Liver (tissue), 8 donors: ENCODE measurements at regions not wholly inside any gene's neighbourhood (a gene's known extent, or its start where the extent isn't known, plus 50 kb on each side); places are given as distances from the start of the nearest gene placed in this dataset.

ENCODE experiments used
- DNase-seq: peaks from one replicate; pipeline ENCODE4 v3.0.0-alpha.2; 2017; ENCODE audit warnings: low spot score
- H3K27ac ChIP-seq, 2 donors: one replicate each; pipeline ENCODE4 v1.7.0; 2013; ENCODE audit warnings: inconsistent platforms in 2 of 2, low read length in 2 of 2, control low read depth in 1 of 2, low read depth in 1 of 2, mild to moderate bottlenecking in 1 of 2
- H3K27me3 ChIP-seq, 4 donors: one replicate each; pipeline versions ENCODE4 v1.6.1 to v1.7.0; 2013; ENCODE audit warnings: low read length in 3 of 4, inconsistent platforms in 1 of 4, mild to moderate bottlenecking in 1 of 4, moderate library complexity in 1 of 4; ENCODE audit not compliant: control insufficient read depth in 4 of 4, insufficient read depth in 4 of 4
- H3K36me3 ChIP-seq, 4 donors: one replicate each; pipeline versions ENCODE4 v1.6.1 to v1.7.0; 2013; ENCODE audit warnings: low read length in 3 of 4, mild to moderate bottlenecking in 3 of 4, low read depth in 1 of 4, moderate library complexity in 1 of 4; ENCODE audit not compliant: control insufficient read depth in 4 of 4, insufficient read depth in 3 of 4
- H3K4me1 ChIP-seq, 4 donors: one replicate each; pipeline versions ENCODE4 v1.6.1 to v1.7.0; 2013; ENCODE audit warnings: low read length in 3 of 4, mild to moderate bottlenecking in 3 of 4, moderate library complexity in 1 of 4; ENCODE audit not compliant: control insufficient read depth in 4 of 4, insufficient read depth in 4 of 4
- H3K4me3 ChIP-seq, 3 donors: one replicate each; pipeline versions ENCODE4 v1.6.1 to v1.7.0; 2013; ENCODE audit warnings: low read length in 3 of 3, control low read depth in 1 of 3, low read depth in 1 of 3, mild to moderate bottlenecking in 1 of 3
- H3K9ac ChIP-seq, 2 donors: one replicate each; pipeline ENCODE4 v1.7.0; 2013; ENCODE audit warnings: low read length in 2 of 2, mild to moderate bottlenecking in 2 of 2, moderate library complexity in 2 of 2, control low read depth in 1 of 2, low read depth in 1 of 2
- H3K9me3 ChIP-seq, 4 donors: one replicate each; pipeline versions ENCODE4 v1.6.1 to v1.7.0; 2013; ENCODE audit warnings: low read length in 3 of 4; ENCODE audit not compliant: control insufficient read depth in 4 of 4
- ATF3 ChIP-seq: IDR thresholded peaks from 2 replicates; pipeline ENCODE4 v1.6.1; 2016; ENCODE audit warnings: antibody characterized with exemption
- CTCF ChIP-seq: fragments of 150-350 bp; IDR thresholded peaks from 2 replicates; pipeline ENCODE4 v1.5.1; 2017; ENCODE audit warnings: improper control_type of control experiment, low read depth, low read length; ENCODE audit not compliant: missing input control
- EGR1 ChIP-seq, 2 donors: IDR thresholded peaks; 2 replicates each; pipeline ENCODE4 v1.6.1; 2016 to 2018; ENCODE audit warnings: antibody characterized with exemption in 2 of 2, low read depth in 2 of 2
- FOXA1 ChIP-seq: IDR thresholded peaks from 2 replicates; pipeline ENCODE4 v1.6.1; 2016; ENCODE audit warnings: antibody characterized with exemption
- HNF4A ChIP-seq, 2 donors: conservative IDR thresholded peaks; 2 replicates each; pipeline ENCODE4 v1.6.1; 2016; ENCODE audit warnings: antibody characterized with exemption in 2 of 2, mild to moderate bottlenecking in 2 of 2
- JUND ChIP-seq, 2 donors: IDR thresholded peaks; 2 replicates each; pipeline ENCODE4 v1.6.1; 2016; ENCODE audit warnings: antibody characterized with exemption in 2 of 2
- NR2F2 ChIP-seq: IDR thresholded peaks from 2 replicates; pipeline ENCODE4 v1.6.1; 2016; ENCODE audit warnings: antibody characterized with exemption
- RXRA ChIP-seq, 2 donors: IDR thresholded peaks; 2 replicates each; pipeline ENCODE4 v1.6.1; 2017 to 2018; ENCODE audit warnings: antibody characterized with exemption in 2 of 2, mild to moderate bottlenecking in 1 of 2
- TAF1 ChIP-seq: conservative IDR thresholded peaks from 2 replicates; pipeline ENCODE4 v1.6.1; 2016; ENCODE audit warnings: antibody characterized with exemption, mild to moderate bottlenecking
- YY1 ChIP-seq: IDR thresholded peaks from 2 replicates; pipeline ENCODE4 v1.6.1; 2016; ENCODE audit warnings: antibody characterized with exemption, mild to moderate bottlenecking
- WGBS: extraction: QIAGEN DNeasy Blood & Tissue Kit; methylation state at CpG from one replicate; pipeline ENCODE4 v1.1.7; 2013; 5-methylcytosine and 5-hydroxymethylcytosine counted together
- TF ChIP-seq, protein P1 (sequence below): IDR thresholded peaks from 2 replicates; pipeline ENCODE4 v1.6.1; 2016; ENCODE audit warnings: antibody characterized with exemption, mild to moderate bottlenecking
- TF ChIP-seq, protein P2 (sequence below): IDR thresholded peaks from 2 replicates; pipeline ENCODE4 v1.6.1; 2016; ENCODE audit warnings: antibody characterized with exemption
- donor health status: healthy.
- donor health status: healthy.
- donor health status: healthy.
- donor health status: healthy.
- donor health status: healthy.

DNA sequence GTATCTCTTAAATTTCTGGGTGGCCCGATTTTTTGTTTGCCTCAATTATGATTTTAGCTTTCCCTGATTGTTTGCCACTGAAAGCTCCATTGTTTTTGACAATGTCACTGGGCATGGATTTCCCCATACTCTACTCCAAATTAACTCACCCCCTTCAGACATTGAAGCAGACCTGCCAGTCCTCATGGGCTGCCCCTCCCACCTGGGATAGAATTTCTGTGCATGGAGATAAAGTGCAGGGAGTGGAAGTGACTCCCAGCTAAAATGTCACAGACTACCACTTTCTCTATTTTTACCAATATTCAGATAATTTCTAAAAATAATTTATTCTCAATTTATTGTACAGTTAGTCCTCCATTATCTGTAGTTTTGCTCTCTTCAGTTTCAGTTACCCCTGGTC, 79.1 kb upstream of the CLPB start:
- Histone ChIP-seq H3K4me3 (no peak overlapping the region), H3K4me1 (no peaks in the 10 kb centered on the region), H3K9ac (no peak overlapping the region), H3K27ac (no peak overlapping the region), H3K9me3 (peaks cover 5 to 12% (median 9%) of the 10 kb centered on the region in 4 donors), H3K36me3 (no peaks in the 10 kb centered on the region), H3K27me3 (no peaks in the 10 kb centered on the region)
- TF ChIP-seq FOXA1 (no peak), JUND (IDR thresholded peaks at IDR 0.05) (no peak), CTCF (no peak), NR2F2 (no peak)
- no peak for DNase-seq
- 91% methylated on average over 1 of the region's 1 CpG for WGBS

- Histone ChIP-seq H3K36me3 (no peaks in the 10 kb centered on the region), H3K4me3 (no peak overlapping the region), H3K4me1 (no peaks in the 10 kb centered on the region), H3K9me3 (peaks cover 5 to 12% (median 9%) of the 10 kb centered on the region in 4 donors), H3K9ac (no peak overlapping the region), H3K27ac (no peak overlapping the region), H3K27me3 (no peaks in the 10 kb centered on the region)
- TF ChIP-seq HNF4A (conservative IDR thresholded peaks at IDR 0.05) (no peak), RXRA (IDR thresholded peaks at IDR 0.05) (no peak), FOXA1 (no peak), NR2F2 (no peak), JUND (IDR thresholded peaks at IDR 0.05) (no peak), YY1 (no peak), ATF3 (no peak), EGR1 (IDR thresholded peaks at IDR 0.05; ENCODE audit: low read depth in 2 of 2) (no peak), TAF1 (no peak)
- TF ChIP-seq, protein P1, sequence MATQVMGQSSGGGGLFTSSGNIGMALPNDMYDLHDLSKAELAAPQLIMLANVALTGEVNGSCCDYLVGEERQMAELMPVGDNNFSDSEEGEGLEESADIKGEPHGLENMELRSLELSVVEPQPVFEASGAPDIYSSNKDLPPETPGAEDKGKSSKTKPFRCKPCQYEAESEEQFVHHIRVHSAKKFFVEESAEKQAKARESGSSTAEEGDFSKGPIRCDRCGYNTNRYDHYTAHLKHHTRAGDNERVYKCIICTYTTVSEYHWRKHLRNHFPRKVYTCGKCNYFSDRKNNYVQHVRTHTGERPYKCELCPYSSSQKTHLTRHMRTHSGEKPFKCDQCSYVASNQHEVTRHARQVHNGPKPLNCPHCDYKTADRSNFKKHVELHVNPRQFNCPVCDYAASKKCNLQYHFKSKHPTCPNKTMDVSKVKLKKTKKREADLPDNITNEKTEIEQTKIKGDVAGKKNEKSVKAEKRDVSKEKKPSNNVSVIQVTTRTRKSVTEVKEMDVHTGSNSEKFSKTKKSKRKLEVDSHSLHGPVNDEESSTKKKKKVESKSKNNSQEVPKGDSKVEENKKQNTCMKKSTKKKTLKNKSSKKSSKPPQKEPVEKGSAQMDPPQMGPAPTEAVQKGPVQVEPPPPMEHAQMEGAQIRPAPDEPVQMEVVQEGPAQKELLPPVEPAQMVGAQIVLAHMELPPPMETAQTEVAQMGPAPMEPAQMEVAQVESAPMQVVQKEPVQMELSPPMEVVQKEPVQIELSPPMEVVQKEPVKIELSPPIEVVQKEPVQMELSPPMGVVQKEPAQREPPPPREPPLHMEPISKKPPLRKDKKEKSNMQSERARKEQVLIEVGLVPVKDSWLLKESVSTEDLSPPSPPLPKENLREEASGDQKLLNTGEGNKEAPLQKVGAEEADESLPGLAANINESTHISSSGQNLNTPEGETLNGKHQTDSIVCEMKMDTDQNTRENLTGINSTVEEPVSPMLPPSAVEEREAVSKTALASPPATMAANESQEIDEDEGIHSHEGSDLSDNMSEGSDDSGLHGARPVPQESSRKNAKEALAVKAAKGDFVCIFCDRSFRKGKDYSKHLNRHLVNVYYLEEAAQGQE: no peak
- TF ChIP-seq, protein P2, sequence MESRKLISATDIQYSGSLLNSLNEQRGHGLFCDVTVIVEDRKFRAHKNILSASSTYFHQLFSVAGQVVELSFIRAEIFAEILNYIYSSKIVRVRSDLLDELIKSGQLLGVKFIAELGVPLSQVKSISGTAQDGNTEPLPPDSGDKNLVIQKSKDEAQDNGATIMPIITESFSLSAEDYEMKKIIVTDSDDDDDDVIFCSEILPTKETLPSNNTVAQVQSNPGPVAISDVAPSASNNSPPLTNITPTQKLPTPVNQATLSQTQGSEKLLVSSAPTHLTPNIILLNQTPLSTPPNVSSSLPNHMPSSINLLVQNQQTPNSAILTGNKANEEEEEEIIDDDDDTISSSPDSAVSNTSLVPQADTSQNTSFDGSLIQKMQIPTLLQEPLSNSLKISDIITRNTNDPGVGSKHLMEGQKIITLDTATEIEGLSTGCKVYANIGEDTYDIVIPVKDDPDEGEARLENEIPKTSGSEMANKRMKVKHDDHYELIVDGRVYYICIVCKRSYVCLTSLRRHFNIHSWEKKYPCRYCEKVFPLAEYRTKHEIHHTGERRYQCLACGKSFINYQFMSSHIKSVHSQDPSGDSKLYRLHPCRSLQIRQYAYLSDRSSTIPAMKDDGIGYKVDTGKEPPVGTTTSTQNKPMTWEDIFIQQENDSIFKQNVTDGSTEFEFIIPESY: no peak
- DNase-seq: no peak
- WGBS: 80% methylated on average over 3 of the region's 3 CpGs
Observed at GRCh38 chr11:72512956-72513355, 78.6 kb upstream of the CLPB start.
